ENCODE measurements at regions not wholly inside any gene's neighbourhood (a gene's known extent, or its start where the extent isn't known, plus 50 kb on each side); places are given as distances from the start of the nearest gene placed in this dataset.

GRCh38 chr18:24662412-24662821, 202.0 kb downstream of the HRH4 start:
- no peak for TF ChIP-seq CTCF (IDR thresholded peaks at IDR 0.05; ENCODE audit: insufficient read depth, low read depth, low read length)
- H3K4me3 ChIP-seq (ENCODE audit: low read depth, low read length), result no peak overlapping the region
- peak; percentile 6 for DNase-seq (ENCODE audit: low read depth)

GRCh38 chr18:24663026-24663425, 202.6 kb downstream of the HRH4 start:
- no peak for TF ChIP-seq CTCF (IDR thresholded peaks at IDR 0.05; ENCODE audit: insufficient read depth, low read depth, low read length)
- no peak overlapping the region for H3K4me3 ChIP-seq (ENCODE audit: low read depth, low read length)
- DNase-seq (ENCODE audit: low read depth), result no peak

GRCh38 chr18:24669015-24669414, 208.6 kb downstream of the HRH4 start:
- DNase-seq (ENCODE audit: low read depth), result no peak
- H3K4me3 ChIP-seq (ENCODE audit: low read depth, low read length), result no peak overlapping the region
- no peak for TF ChIP-seq CTCF (IDR thresholded peaks at IDR 0.05; ENCODE audit: insufficient read depth, low read depth, low read length)

GRCh38 chr18:24669502-24669901, 209.1 kb downstream of the HRH4 start:
- no peak overlapping the region for H3K4me3 ChIP-seq (ENCODE audit: low read depth, low read length)
- TF ChIP-seq CTCF (IDR thresholded peaks at IDR 0.05; ENCODE audit: insufficient read depth, low read depth, low read length), result no peak
- DNase-seq (ENCODE audit: low read depth), result no peak

- no peak overlapping the region for H3K4me3 ChIP-seq (ENCODE audit: low read depth, low read length)
- TF ChIP-seq CTCF (IDR thresholded peaks at IDR 0.05; ENCODE audit: insufficient read depth, low read depth, low read length), result peak; percentile 21
- DNase-seq (ENCODE audit: low read depth), result peak; percentile 39
Measured at GRCh38 chr18:24672165-24672941, 211.9 kb downstream of the HRH4 start.

- no peak overlapping the region for H3K4me3 ChIP-seq (ENCODE audit: low read depth, low read length)
- no peak for DNase-seq (ENCODE audit: low read depth)
- no peak for TF ChIP-seq CTCF (IDR thresholded peaks at IDR 0.05; ENCODE audit: insufficient read depth, low read depth, low read length)
Measured at GRCh38 chr18:24674200-24674599, 213.8 kb downstream of the HRH4 start.

- H3K4me3 ChIP-seq (ENCODE audit: low read depth, low read length), result no peak overlapping the region
- no peak for DNase-seq (ENCODE audit: low read depth)
- TF ChIP-seq CTCF (IDR thresholded peaks at IDR 0.05; ENCODE audit: insufficient read depth, low read depth, low read length), result no peak
Measured at GRCh38 chr18:24674605-24675004, 214.2 kb downstream of the HRH4 start.

Data from fibroblast of villous mesenchyme (primary cell).